ENCODE measurements at regions not wholly inside any gene's neighbourhood (a gene's known extent, or its start where the extent isn't known, plus 50 kb on each side); places are given as distances from the start of the nearest gene placed in this dataset.

DNA sequence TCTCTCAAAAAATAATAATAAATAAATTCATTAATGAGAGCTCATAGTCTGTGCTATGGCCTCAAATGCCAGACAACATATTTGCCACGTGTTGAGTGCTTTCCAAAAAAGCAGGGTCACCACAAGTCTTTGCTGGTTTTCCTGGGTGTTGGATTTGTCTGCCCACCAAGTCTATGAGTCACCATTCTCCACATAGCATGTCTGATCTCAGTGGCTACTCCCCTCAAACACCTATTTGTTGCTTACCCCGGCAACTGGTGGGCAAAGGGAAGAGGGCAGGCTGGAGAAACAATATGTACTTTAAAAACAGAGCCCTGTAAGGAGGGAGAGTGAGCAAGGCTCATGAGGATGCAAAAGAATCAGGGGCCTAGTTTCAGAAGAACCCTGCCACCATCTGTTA, 120.0 kb upstream of the ARRDC4 start:
- TF ChIP-seq, protein P1, sequence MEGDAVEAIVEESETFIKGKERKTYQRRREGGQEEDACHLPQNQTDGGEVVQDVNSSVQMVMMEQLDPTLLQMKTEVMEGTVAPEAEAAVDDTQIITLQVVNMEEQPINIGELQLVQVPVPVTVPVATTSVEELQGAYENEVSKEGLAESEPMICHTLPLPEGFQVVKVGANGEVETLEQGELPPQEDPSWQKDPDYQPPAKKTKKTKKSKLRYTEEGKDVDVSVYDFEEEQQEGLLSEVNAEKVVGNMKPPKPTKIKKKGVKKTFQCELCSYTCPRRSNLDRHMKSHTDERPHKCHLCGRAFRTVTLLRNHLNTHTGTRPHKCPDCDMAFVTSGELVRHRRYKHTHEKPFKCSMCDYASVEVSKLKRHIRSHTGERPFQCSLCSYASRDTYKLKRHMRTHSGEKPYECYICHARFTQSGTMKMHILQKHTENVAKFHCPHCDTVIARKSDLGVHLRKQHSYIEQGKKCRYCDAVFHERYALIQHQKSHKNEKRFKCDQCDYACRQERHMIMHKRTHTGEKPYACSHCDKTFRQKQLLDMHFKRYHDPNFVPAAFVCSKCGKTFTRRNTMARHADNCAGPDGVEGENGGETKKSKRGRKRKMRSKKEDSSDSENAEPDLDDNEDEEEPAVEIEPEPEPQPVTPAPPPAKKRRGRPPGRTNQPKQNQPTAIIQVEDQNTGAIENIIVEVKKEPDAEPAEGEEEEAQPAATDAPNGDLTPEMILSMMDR (IDR thresholded peaks at IDR 0.05): no peak
- no peak for TF ChIP-seq POLR2A (IDR thresholded peaks at IDR 0.05)
